ENCODE measurements at regions not wholly inside any gene's neighbourhood (a gene's known extent, or its start where the extent isn't known, plus 50 kb on each side); places are given as distances from the start of the nearest gene placed in this dataset.

- WGBS (ENCODE audit: insufficient coverage) = 100% methylated on average over 2 of the region's 3 CpGs
These were observed 377.2 kb upstream of the PDE3A start for GRCh38 chr12:19991146-19991545.

GRCh38 chr12:19992311-19992710 lies 376.0 kb upstream of the PDE3A start:
- Histone ChIP-seq H4K20me1 (ENCODE audit: insufficient read depth, low read length) (no peaks in the 10 kb centered on the region), H3K27ac (ENCODE audit: low read depth in 1 of 2, low read length in 2 of 2) (no peak overlapping the region), H3K79me2 (ENCODE audit: insufficient read depth, low read length) (no peaks in the 10 kb centered on the region), H3K9ac (ENCODE audit: insufficient read depth, low read length, poor library complexity, severe bottlenecking) (no peak overlapping the region), H2AFZ (ENCODE audit: insufficient read depth, low read depth, low read length, poor library complexity, severe bottlenecking) (no peak overlapping the region), H3K27me3 (ENCODE audit: control insufficient read depth in 2 of 2, insufficient read depth in 2 of 2, low read length in 2 of 2) (no peaks in the 10 kb centered on the region), H3K9me3 (replicated peaks in 1 of 2; ENCODE audit: control insufficient read depth in 1 of 2, insufficient read depth in 1 of 2, low read length in 2 of 2) (no peaks in the 10 kb centered on the region), H3K4me3 (replicated peaks in 1 of 3; ENCODE audit: low read depth in 2 of 3, low read length in 3 of 3) (no peak overlapping the region), H3K4me1 (ENCODE audit: control insufficient read depth in 1 of 2, insufficient read depth in 2 of 2, low read length in 2 of 2) (no peaks in the 10 kb centered on the region), H3K36me3 (replicated peaks in 1 of 2; ENCODE audit: control insufficient read depth in 1 of 2, insufficient read depth in 2 of 2, low read length in 2 of 2) (no peaks in the 10 kb centered on the region), H3K4me2 (replicated peaks; ENCODE audit: extremely low read depth, low read length, poor library complexity, severe bottlenecking) (no peak overlapping the region)
- H3K9me3 Mint-ChIP-seq = peaks cover 0 to 2% (median 0%) of the 10 kb centered on the region in 7 donors
- intact Hi-C loops (cut with micrococcal nuclease) = no loop called here
- H3K36me3 Mint-ChIP-seq = no peaks in the 10 kb centered on the region
- no peak for DNase-seq
- no peak for TF ChIP-seq CTCF (IDR thresholded peaks at IDR 0.05)
- no peaks in the 10 kb centered on the region for H3K4me1 Mint-ChIP-seq
- H3K27me3 Mint-ChIP-seq (ENCODE audit: low read depth in 3 of 3) = no peaks in the 10 kb centered on the region
- H3K27ac Mint-ChIP-seq = no peak overlapping the region
- WGBS (ENCODE audit: insufficient coverage) = 100% methylated on average over 1 of the region's 2 CpGs
- no peak overlapping the region for H3K4me3 Mint-ChIP-seq

More at GRCh38 chr12:19991146-19991545, 377.2 kb upstream of the PDE3A start:
- Histone ChIP-seq H3K27me3 (ENCODE audit: control insufficient read depth in 2 of 2, insufficient read depth in 2 of 2, low read length in 2 of 2) (no peaks in the 10 kb centered on the region), H3K27ac (ENCODE audit: low read depth in 1 of 2, low read length in 2 of 2) (no peak overlapping the region), H3K4me2 (replicated peaks; ENCODE audit: extremely low read depth, low read length, poor library complexity, severe bottlenecking) (no peak overlapping the region), H3K79me2 (ENCODE audit: insufficient read depth, low read length) (no peaks in the 10 kb centered on the region), H4K20me1 (ENCODE audit: insufficient read depth, low read length) (no peaks in the 10 kb centered on the region), H3K9me3 (replicated peaks in 1 of 2; ENCODE audit: control insufficient read depth in 1 of 2, insufficient read depth in 1 of 2, low read length in 2 of 2) (no peaks in the 10 kb centered on the region), H3K4me1 (ENCODE audit: control insufficient read depth in 1 of 2, insufficient read depth in 2 of 2, low read length in 2 of 2) (no peaks in the 10 kb centered on the region), H3K9ac (ENCODE audit: insufficient read depth, low read length, poor library complexity, severe bottlenecking) (no peak overlapping the region), H3K36me3 (replicated peaks in 1 of 2; ENCODE audit: control insufficient read depth in 1 of 2, insufficient read depth in 2 of 2, low read length in 2 of 2) (no peaks in the 10 kb centered on the region), H3K4me3 (replicated peaks in 1 of 3; ENCODE audit: low read depth in 2 of 3, low read length in 3 of 3) (no peak overlapping the region), H2AFZ (ENCODE audit: insufficient read depth, low read depth, low read length, poor library complexity, severe bottlenecking) (no peak overlapping the region)
- Mint-ChIP-seq H3K27ac (no peak overlapping the region), H3K4me3 (no peak overlapping the region), H3K9me3 (peaks cover 0 to 4% (median 0%) of the 10 kb centered on the region in 7 donors), H3K4me1 (no peaks in the 10 kb centered on the region), H3K27me3 (ENCODE audit: low read depth in 3 of 3) (no peaks in the 10 kb centered on the region), H3K36me3 (no peaks in the 10 kb centered on the region)
- intact Hi-C loops (cut with micrococcal nuclease) = no loop called here
- no peak for TF ChIP-seq CTCF (IDR thresholded peaks at IDR 0.05)
- no peak for DNase-seq
